Breast epithelium (tissue), 3 donors: ENCODE measurements at regions not wholly inside any gene's neighbourhood (a gene's known extent, or its start where the extent isn't known, plus 50 kb on each side); places are given as distances from the start of the nearest gene placed in this dataset.

ENCODE experiments used
- POLR2A ChIP-seq: fragments of 450-650 bp; IDR thresholded peaks from one replicate; pipeline ENCODE4 v1.6.1; 2016; ENCODE audit warnings: antibody characterized with exemption, mild to moderate bottlenecking, moderate library complexity
- TF ChIP-seq, protein P1 (sequence below), 3 donors: fragments of 450-650 bp; IDR thresholded peaks; one replicate each; pipeline ENCODE4 v1.5.1; 2016 to 2017; ENCODE audit warnings: antibody characterized with exemption in 3 of 3, mild to moderate bottlenecking in 3 of 3, moderate library complexity in 3 of 3

DNA sequence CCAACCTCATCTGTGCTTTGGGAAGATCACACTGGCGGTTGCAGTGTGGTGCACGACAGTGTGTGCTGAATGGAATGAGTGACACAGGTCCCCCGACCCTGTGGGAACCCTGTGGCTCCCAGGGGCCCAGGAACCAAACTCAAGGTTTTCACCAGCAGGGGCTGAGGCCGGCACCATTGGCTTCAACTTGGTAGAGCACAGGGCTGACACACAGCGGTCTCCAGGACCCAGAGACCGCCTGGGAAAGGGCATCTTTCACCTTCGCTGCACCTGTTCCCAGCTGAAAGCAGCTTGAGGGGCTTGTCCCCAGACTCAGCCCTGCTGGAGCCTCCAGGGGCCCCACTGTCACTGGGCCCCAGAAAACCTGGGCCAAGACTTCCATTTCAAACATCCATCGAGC is 59.0 kb upstream of the ODC1 start:
- no peak for TF ChIP-seq POLR2A
- TF ChIP-seq, protein P1, sequence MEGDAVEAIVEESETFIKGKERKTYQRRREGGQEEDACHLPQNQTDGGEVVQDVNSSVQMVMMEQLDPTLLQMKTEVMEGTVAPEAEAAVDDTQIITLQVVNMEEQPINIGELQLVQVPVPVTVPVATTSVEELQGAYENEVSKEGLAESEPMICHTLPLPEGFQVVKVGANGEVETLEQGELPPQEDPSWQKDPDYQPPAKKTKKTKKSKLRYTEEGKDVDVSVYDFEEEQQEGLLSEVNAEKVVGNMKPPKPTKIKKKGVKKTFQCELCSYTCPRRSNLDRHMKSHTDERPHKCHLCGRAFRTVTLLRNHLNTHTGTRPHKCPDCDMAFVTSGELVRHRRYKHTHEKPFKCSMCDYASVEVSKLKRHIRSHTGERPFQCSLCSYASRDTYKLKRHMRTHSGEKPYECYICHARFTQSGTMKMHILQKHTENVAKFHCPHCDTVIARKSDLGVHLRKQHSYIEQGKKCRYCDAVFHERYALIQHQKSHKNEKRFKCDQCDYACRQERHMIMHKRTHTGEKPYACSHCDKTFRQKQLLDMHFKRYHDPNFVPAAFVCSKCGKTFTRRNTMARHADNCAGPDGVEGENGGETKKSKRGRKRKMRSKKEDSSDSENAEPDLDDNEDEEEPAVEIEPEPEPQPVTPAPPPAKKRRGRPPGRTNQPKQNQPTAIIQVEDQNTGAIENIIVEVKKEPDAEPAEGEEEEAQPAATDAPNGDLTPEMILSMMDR (IDR thresholded peaks at IDR 0.05), result no peak
